Stomach smooth muscle (tissue), 2 donors: ENCODE measurements at regions not wholly inside any gene's neighbourhood (a gene's known extent, or its start where the extent isn't known, plus 50 kb on each side); places are given as distances from the start of the nearest gene placed in this dataset.

Experiments used
- H3K27ac ChIP-seq: one replicate; pipeline ENCODE4 v1.7.0; 2013; ENCODE audit warnings: mild to moderate bottlenecking, low read length, inconsistent platforms
- H3K27me3 ChIP-seq, 2 donors: one replicate each; pipeline ENCODE4 v1.7.0; 2013; ENCODE audit warnings: low read length in 2 of 2; ENCODE audit not compliant: insufficient read depth in 2 of 2, control insufficient read depth in 1 of 2
- H3K36me3 ChIP-seq, 2 donors: one replicate each; pipeline ENCODE4 v1.7.0; 2013; ENCODE audit warnings: low read length in 2 of 2; ENCODE audit not compliant: control insufficient read depth in 2 of 2, insufficient read depth in 2 of 2
- H3K4me1 ChIP-seq: one replicate; pipeline ENCODE4 v1.7.0; 2013; ENCODE audit warnings: low read length; ENCODE audit not compliant: control insufficient read depth, insufficient read depth
- H3K4me3 ChIP-seq, 2 donors: one replicate each; pipeline ENCODE4 v1.7.0; 2013; ENCODE audit warnings: low read length in 2 of 2
- H3K9ac ChIP-seq, 2 donors: one replicate each; pipeline ENCODE4 v1.7.0; 2013; ENCODE audit warnings: low read length in 2 of 2, mild to moderate bottlenecking in 1 of 2
- H3K9me3 ChIP-seq, 2 donors: one replicate each; pipeline ENCODE4 v1.7.0; 2013; ENCODE audit warnings: low read length in 2 of 2; ENCODE audit not compliant: control insufficient read depth in 2 of 2
- donor health status: healthy.
- donor health status: Pancreatic carcinoma.

- H3K36me3 ChIP-seq: no peaks in the 10 kb centered on the region
- peaks cover 1 to 2% of the 10 kb centered on the region in 2 donors for H3K27me3 ChIP-seq
- H3K4me3 ChIP-seq: no peak overlapping the region
- no peak overlapping the region for H3K9ac ChIP-seq
- H3K9me3 ChIP-seq: no peaks in the 10 kb centered on the region
- H3K4me1 ChIP-seq: no peaks in the 10 kb centered on the region
- no peak overlapping the region for H3K27ac ChIP-seq
These were observed 276.9 kb downstream of the MYCN start for GRCh38 chr2:16217291-16217690.

- H3K4me3 ChIP-seq: no peak overlapping the region
- no peaks in the 10 kb centered on the region for H3K9me3 ChIP-seq
- H3K27ac ChIP-seq: no peak overlapping the region
These were observed 276.2 kb downstream of the MYCN start for GRCh38 chr2:16216558-16216945.

GRCh38 chr2:16215902-16216557, 275.7 kb downstream of the MYCN start:
- H3K9me3 ChIP-seq: no peaks in the 10 kb centered on the region
- no peak overlapping the region for H3K9ac ChIP-seq
- no peaks in the 10 kb centered on the region for H3K4me1 ChIP-seq
- no peaks in the 10 kb centered on the region for H3K36me3 ChIP-seq
- H3K4me3 ChIP-seq: no peak overlapping the region
- peaks cover 0 to 2% of the 10 kb centered on the region in 2 donors for H3K27me3 ChIP-seq
- no peak overlapping the region for H3K27ac ChIP-seq

More at GRCh38 chr2:16216558-16216945, 276.2 kb downstream of the MYCN start:
- Histone ChIP-seq H3K36me3 (no peaks in the 10 kb centered on the region), H3K4me1 (no peaks in the 10 kb centered on the region), H3K9ac (no peak overlapping the region), H3K27me3 (peaks cover 0 to 2% of the 10 kb centered on the region in 2 donors)

- no peaks in the 10 kb centered on the region for H3K4me1 ChIP-seq
- H3K36me3 ChIP-seq: no peaks in the 10 kb centered on the region
- H3K4me3 ChIP-seq: no peak overlapping the region
- H3K27me3 ChIP-seq: peaks cover 0 to 2% of the 10 kb centered on the region in 2 donors
- H3K9ac ChIP-seq: no peak overlapping the region
- H3K9me3 ChIP-seq: no peaks in the 10 kb centered on the region
- H3K27ac ChIP-seq: no peak overlapping the region
These were observed 274.5 kb downstream of the MYCN start for GRCh38 chr2:16214861-16215260.

GRCh38 chr2:16214391-16214790, 274.0 kb downstream of the MYCN start:
- H3K9me3 ChIP-seq: no peaks in the 10 kb centered on the region

GRCh38 chr2:16212321-16212720, 272.0 kb downstream of the MYCN start:
- Histone ChIP-seq H3K27ac (no peak overlapping the region), H3K27me3 (peaks cover 0 to 2% of the 10 kb centered on the region in 2 donors)

More at GRCh38 chr2:16214391-16214790, 274.0 kb downstream of the MYCN start:
- Histone ChIP-seq H3K36me3 (no peaks in the 10 kb centered on the region), H3K4me1 (no peaks in the 10 kb centered on the region), H3K27me3 (peaks cover 0 to 2% of the 10 kb centered on the region in 2 donors), H3K27ac (no peak overlapping the region), H3K9ac (no peak overlapping the region), H3K4me3 (no peak overlapping the region)

GRCh38 chr2:16211341-16211740, 271.0 kb downstream of the MYCN start:
- Histone ChIP-seq H3K4me3 (no peak overlapping the region), H3K36me3 (no peaks in the 10 kb centered on the region), H3K9ac (no peak overlapping the region), H3K27me3 (no peaks in the 10 kb centered on the region), H3K27ac (no peak overlapping the region), H3K9me3 (no peaks in the 10 kb centered on the region), H3K4me1 (no peaks in the 10 kb centered on the region)

More at GRCh38 chr2:16212321-16212720, 272.0 kb downstream of the MYCN start:
- Histone ChIP-seq H3K36me3 (no peaks in the 10 kb centered on the region), H3K4me3 (no peak overlapping the region), H3K9ac (no peak overlapping the region), H3K4me1 (no peaks in the 10 kb centered on the region), H3K9me3 (no peaks in the 10 kb centered on the region)

GRCh38 chr2:16210841-16211240, 270.5 kb downstream of the MYCN start:
- Histone ChIP-seq H3K9ac (no peak overlapping the region), H3K27me3 (no peaks in the 10 kb centered on the region), H3K9me3 (no peaks in the 10 kb centered on the region), H3K4me1 (no peaks in the 10 kb centered on the region), H3K36me3 (no peaks in the 10 kb centered on the region), H3K27ac (no peak overlapping the region), H3K4me3 (no peak overlapping the region)

GRCh38 chr2:16209799-16210198, 269.4 kb downstream of the MYCN start:
- Histone ChIP-seq H3K9ac (no peak overlapping the region), H3K4me1 (no peaks in the 10 kb centered on the region), H3K4me3 (no peak overlapping the region), H3K27ac (no peak overlapping the region), H3K9me3 (no peaks in the 10 kb centered on the region), H3K27me3 (no peaks in the 10 kb centered on the region), H3K36me3 (no peaks in the 10 kb centered on the region)

GRCh38 chr2:16208921-16209320, 268.6 kb downstream of the MYCN start:
- H3K27me3 ChIP-seq: no peaks in the 10 kb centered on the region
- H3K4me1 ChIP-seq: no peaks in the 10 kb centered on the region
- H3K27ac ChIP-seq: no peak overlapping the region
- H3K9ac ChIP-seq: no peak overlapping the region
- H3K4me3 ChIP-seq: no peak overlapping the region
- H3K36me3 ChIP-seq: no peaks in the 10 kb centered on the region
- no peaks in the 10 kb centered on the region for H3K9me3 ChIP-seq

- no peaks in the 10 kb centered on the region for H3K9me3 ChIP-seq
- no peaks in the 10 kb centered on the region for H3K36me3 ChIP-seq
- no peaks in the 10 kb centered on the region for H3K27me3 ChIP-seq
- H3K4me1 ChIP-seq: no peaks in the 10 kb centered on the region
- H3K4me3 ChIP-seq: no peak overlapping the region
- no peak overlapping the region for H3K27ac ChIP-seq
- no peak overlapping the region for H3K9ac ChIP-seq
These were observed 268.0 kb downstream of the MYCN start for GRCh38 chr2:16208241-16208797.
